ENCODE measurements at regions not wholly inside any gene's neighbourhood (a gene's known extent, or its start where the extent isn't known, plus 50 kb on each side); places are given as distances from the start of the nearest gene placed in this dataset.

- DNase-seq (no peak), ATAC-seq (no peak)
- H3K9me3 ChIP-seq, result no peaks in the 10 kb centered on the region
- H3K4me1 ChIP-seq, result no peaks in the 10 kb centered on the region
- H3K27me3 ChIP-seq, result no peaks in the 10 kb centered on the region
- H3K4me3 ChIP-seq, result no peak overlapping the region
- intact Hi-C loops (cut with DNase I), result no loop called here
- H3K36me3 ChIP-seq, result no peaks in the 10 kb centered on the region
- no peak for TF ChIP-seq CTCF (IDR thresholded peaks at IDR 0.05)
- no peak overlapping the region for H3K27ac ChIP-seq
Measured at GRCh38 chr4:37109756-37110155, 134.8 kb upstream of the NWD2 start.

GRCh38 chr4:37124800-37125199 is 119.7 kb upstream of the NWD2 start:
- Histone ChIP-seq H3K4me1 (no peaks in the 10 kb centered on the region), H3K9me3 (no peaks in the 10 kb centered on the region), H3K27ac (no peak overlapping the region), H3K4me3 (no peak overlapping the region), H3K27me3 (no peaks in the 10 kb centered on the region), H3K36me3 (no peaks in the 10 kb centered on the region)
- ATAC-seq (no peak), DNase-seq (no peak)
- TF ChIP-seq CTCF (IDR thresholded peaks at IDR 0.05), result no peak
- intact Hi-C loops (cut with DNase I), result no loop called here

- ATAC-seq (no peak), DNase-seq (no peak)
- no peak for TF ChIP-seq CTCF (IDR thresholded peaks at IDR 0.05)
- no peak overlapping the region for H3K4me3 ChIP-seq
- intact Hi-C loops (cut with DNase I), result no loop called here
- no peak overlapping the region for H3K27ac ChIP-seq
- H3K4me1 ChIP-seq, result no peaks in the 10 kb centered on the region
- no peaks in the 10 kb centered on the region for H3K36me3 ChIP-seq
- H3K9me3 ChIP-seq, result no peaks in the 10 kb centered on the region
- H3K27me3 ChIP-seq, result no peaks in the 10 kb centered on the region
Measured at GRCh38 chr4:37126051-37126450, 118.5 kb upstream of the NWD2 start.

- no peaks in the 10 kb centered on the region for H3K27me3 ChIP-seq
- no peak overlapping the region for H3K4me3 ChIP-seq
- no peaks in the 10 kb centered on the region for H3K9me3 ChIP-seq
- intact Hi-C loops (cut with DNase I), result no loop called here
- TF ChIP-seq CTCF (IDR thresholded peaks at IDR 0.05), result no peak
- ATAC-seq (no peak), DNase-seq (no peak)
- H3K27ac ChIP-seq, result no peak overlapping the region
- no peaks in the 10 kb centered on the region for H3K4me1 ChIP-seq
- H3K36me3 ChIP-seq, result no peaks in the 10 kb centered on the region
Measured at GRCh38 chr4:37130465-37130864, 114.1 kb upstream of the NWD2 start.

- no peaks in the 10 kb centered on the region for H3K36me3 ChIP-seq
- ATAC-seq (no peak), DNase-seq (no peak)
- H3K27me3 ChIP-seq, result no peaks in the 10 kb centered on the region
- H3K9me3 ChIP-seq, result no peaks in the 10 kb centered on the region
- H3K4me1 ChIP-seq, result no peaks in the 10 kb centered on the region
- no peak for TF ChIP-seq CTCF (IDR thresholded peaks at IDR 0.05)
- intact Hi-C loops (cut with DNase I), result no loop called here
- H3K27ac ChIP-seq, result no peak overlapping the region
- H3K4me3 ChIP-seq, result no peak overlapping the region
Measured at GRCh38 chr4:37132351-37132974, 112.1 kb upstream of the NWD2 start.

All from left lung (tissue), 4 donors.